ENCODE measurements at regions not wholly inside any gene's neighbourhood (a gene's known extent, or its start where the extent isn't known, plus 50 kb on each side); places are given as distances from the start of the nearest gene placed in this dataset.

GRCh38 chr10:8262317-8262716 is 207.8 kb downstream of the GATA3 start:
- ChIA-PET POLR2A (no interaction called here), CTCF (no interaction called here), RAD21 (ENCODE audit: low non-redundant PET in 1 of 2, low total read pairs in 2 of 2, uncharacterized antibody in 2 of 2, unreplicated experiment in 2 of 2) (no interaction called here)
- Histone ChIP-seq H3K4me2 (ENCODE audit: low read length) (no peak overlapping the region), H4K20me1 (ENCODE audit: insufficient read depth) (no peaks in the 10 kb centered on the region; the same call in 1 of the 2 replicates), H3K27me3 (ENCODE audit: insufficient read depth, low read length) (0 out of 2 replicates have a peak, but pooled peaks cover 7% of the 10 kb centered on the region), H3K27ac (ENCODE audit: low read depth, low read length) (no peak overlapping the region), H3K4me1 (ENCODE audit: control insufficient read depth in 1 of 2, insufficient read depth in 2 of 2, low read length in 2 of 2) (no peaks in the 10 kb centered on the region), H2AFZ (ENCODE audit: low read depth, low read length, poor library complexity, severe bottlenecking) (no peak overlapping the region), H3K9ac (ENCODE audit: low read length) (no peak overlapping the region), H3K9me3 (ENCODE audit: control insufficient read depth in 1 of 2, insufficient read depth in 1 of 2, low read depth in 1 of 2, low read length in 2 of 2) (no peaks in the 10 kb centered on the region), H3K9me2 (ENCODE audit: insufficient read depth) (no peaks in the 10 kb centered on the region), H3K36me3 (ENCODE audit: control insufficient read depth in 1 of 2, insufficient read depth in 2 of 2, low read length in 2 of 2) (no peaks in the 10 kb centered on the region), H3K79me2 (ENCODE audit: insufficient read depth, low read length) (no peaks in the 10 kb centered on the region), H3K4me3 (replicated peaks in 1 of 2; ENCODE audit: low read depth in 1 of 2, low read length in 2 of 2) (no peak overlapping the region)
- ATAC-seq (no peak), DNase-seq (ENCODE audit: low read depth, low spot score) (no peak)
- TF ChIP-seq TCF7L2 (IDR thresholded peaks at IDR 0.05; ENCODE audit: borderline replicate concordance, extremely low read depth, insufficient read depth, insufficient read length) (no peak), ZBTB33 (IDR thresholded peaks at IDR 0.05; ENCODE audit: extremely low read depth, insufficient replicate concordance, low read length) (no peak), SRF (IDR thresholded peaks at IDR 0.05; ENCODE audit: low read depth) (no peak), ZNF274 (IDR thresholded peaks at IDR 0.05; ENCODE audit: low read depth, low read length) (no peak), ZFX (IDR thresholded peaks at IDR 0.05) (no peak), ELF1 (IDR thresholded peaks at IDR 0.05; ENCODE audit: borderline replicate concordance, low read depth) (no peak), JUND (IDR thresholded peaks at IDR 0.05) (no peak), RAD21 (IDR thresholded peaks at IDR 0.05; ENCODE audit: low read depth) (no peak), SIN3A (IDR thresholded peaks at IDR 0.05; ENCODE audit: low read depth) (no peak), YY1 (IDR thresholded peaks at IDR 0.05; ENCODE audit: extremely low read depth, insufficient replicate concordance, low read depth, low read length) (no peak), ATF3 (IDR thresholded peaks at IDR 0.05) (no peak), POLR2AphosphoS5 (IDR thresholded peaks at IDR 0.05; ENCODE audit: low read depth, low read length) (no peak), CEBPB (IDR thresholded peaks at IDR 0.05; ENCODE audit: low read depth) (no peak), SP1 (IDR thresholded peaks at IDR 0.05; ENCODE audit: low read depth) (no peak), POLR2A (IDR thresholded peaks at IDR 0.05; ENCODE audit: borderline replicate concordance, extremely low read depth, insufficient read depth, insufficient read length) (no peak)
- TF ChIP-seq, protein P1, sequence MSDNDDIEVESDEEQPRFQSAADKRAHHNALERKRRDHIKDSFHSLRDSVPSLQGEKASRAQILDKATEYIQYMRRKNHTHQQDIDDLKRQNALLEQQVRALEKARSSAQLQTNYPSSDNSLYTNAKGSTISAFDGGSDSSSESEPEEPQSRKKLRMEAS (IDR thresholded peaks at IDR 0.05) = no peak
- intact Hi-C loops (cut with micrococcal nuclease) = no loop called here
- BruUV-seq (replicated peaks) = no TSS peak

Data from HCT116 (cell line).